Gastrocnemius medialis (tissue), 4 donors: ENCODE measurements at regions not wholly inside any gene's neighbourhood (a gene's known extent, or its start where the extent isn't known, plus 50 kb on each side); places are given as distances from the start of the nearest gene placed in this dataset.

ENCODE experiments used
- POLR2A ChIP-seq, 2 donors: fragments of 450-650 bp; IDR thresholded peaks; one replicate each; pipeline ENCODE4 v1.6.1; 2017; ENCODE audit warnings: antibody characterized with exemption in 2 of 2, mild to moderate bottlenecking in 2 of 2, moderate library complexity in 2 of 2
- TF ChIP-seq, protein P1 (sequence below), 5 experiments: fragments of 450-650 bp in 3 of 5; fragments of 200-600 bp in 2 of 5; sonication (generic) in 2 of 5; IDR thresholded peaks in 4 of 5; conservative IDR thresholded peaks in 1 of 5; 1 replicate in 4 of 5; 2 replicates in 1 of 5; pipeline ENCODE4 v1.5.1; 2016 to 2019; ENCODE audit warnings: antibody characterized with exemption in 5 of 5, mild to moderate bottlenecking in 3 of 5, moderate library complexity in 3 of 5

DNA sequence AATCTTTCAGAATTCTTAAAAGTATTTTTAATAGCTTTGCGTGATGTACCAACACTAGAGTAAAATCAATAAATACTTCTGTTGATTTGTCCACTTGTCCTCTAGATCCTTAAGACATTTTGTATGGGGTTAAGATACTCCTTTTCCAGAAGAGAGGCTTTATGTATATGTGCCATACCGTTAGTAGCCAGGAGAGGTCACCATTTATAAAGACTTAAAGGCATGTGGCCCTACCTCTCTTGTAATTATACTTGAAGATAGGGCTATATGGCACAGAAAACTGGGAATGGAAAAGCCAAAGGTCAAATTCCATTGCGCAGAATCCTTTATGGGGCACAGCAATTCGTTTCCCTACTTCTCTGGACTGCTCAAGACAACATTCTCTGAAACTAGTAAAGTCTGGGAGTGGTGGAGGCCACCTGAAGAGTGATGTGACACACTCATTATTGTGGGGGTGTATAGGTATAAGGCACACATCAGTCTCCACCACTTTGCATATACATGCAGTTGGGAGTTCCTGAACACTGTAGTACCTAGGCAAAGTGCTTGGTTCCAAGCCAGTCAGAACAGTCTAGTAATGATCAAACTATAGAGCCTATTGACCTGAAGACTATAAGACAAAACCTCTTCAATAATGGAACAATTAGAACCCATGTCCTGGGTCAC is 140.1 kb upstream of the FBXL17 start:
- TF ChIP-seq, protein P1, sequence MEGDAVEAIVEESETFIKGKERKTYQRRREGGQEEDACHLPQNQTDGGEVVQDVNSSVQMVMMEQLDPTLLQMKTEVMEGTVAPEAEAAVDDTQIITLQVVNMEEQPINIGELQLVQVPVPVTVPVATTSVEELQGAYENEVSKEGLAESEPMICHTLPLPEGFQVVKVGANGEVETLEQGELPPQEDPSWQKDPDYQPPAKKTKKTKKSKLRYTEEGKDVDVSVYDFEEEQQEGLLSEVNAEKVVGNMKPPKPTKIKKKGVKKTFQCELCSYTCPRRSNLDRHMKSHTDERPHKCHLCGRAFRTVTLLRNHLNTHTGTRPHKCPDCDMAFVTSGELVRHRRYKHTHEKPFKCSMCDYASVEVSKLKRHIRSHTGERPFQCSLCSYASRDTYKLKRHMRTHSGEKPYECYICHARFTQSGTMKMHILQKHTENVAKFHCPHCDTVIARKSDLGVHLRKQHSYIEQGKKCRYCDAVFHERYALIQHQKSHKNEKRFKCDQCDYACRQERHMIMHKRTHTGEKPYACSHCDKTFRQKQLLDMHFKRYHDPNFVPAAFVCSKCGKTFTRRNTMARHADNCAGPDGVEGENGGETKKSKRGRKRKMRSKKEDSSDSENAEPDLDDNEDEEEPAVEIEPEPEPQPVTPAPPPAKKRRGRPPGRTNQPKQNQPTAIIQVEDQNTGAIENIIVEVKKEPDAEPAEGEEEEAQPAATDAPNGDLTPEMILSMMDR (IDR thresholded peaks at IDR 0.05 in 4 of 5, conservative IDR thresholded peaks at IDR 0.05 in 1 of 5) = peak in 3 of 5 experiments; percentile 14 to 35 (median 23)
- no peak for TF ChIP-seq POLR2A (IDR thresholded peaks at IDR 0.05)
